Sigmoid colon (tissue), 4 donors: ENCODE measurements at regions not wholly inside any gene's neighbourhood (a gene's known extent, or its start where the extent isn't known, plus 50 kb on each side); places are given as distances from the start of the nearest gene placed in this dataset.

Experiments used
- CTCF ChIP-seq, 4 experiments: fragments of 450-650 bp in 3 of 4; fragments of 200-600 bp in 1 of 4; IDR thresholded peaks; one replicate each; pipeline ENCODE4 v1.5.1; 2016 to 2019; ENCODE audit warnings: antibody characterized with exemption in 4 of 4, mild to moderate bottlenecking in 3 of 4, moderate library complexity in 2 of 4
- EP300 ChIP-seq, 4 donors: sonication (generic); formaldehyde crosslinking; IDR thresholded peaks; one replicate each; pipeline ENCODE4 v1.6.1; 2017; ENCODE audit warnings: antibody characterized with exemption in 4 of 4
- POLR2A ChIP-seq, 2 donors: fragments of 450-650 bp; IDR thresholded peaks; one replicate each; pipeline ENCODE4 v1.6.1; 2016; ENCODE audit warnings: antibody characterized with exemption in 2 of 2, mild to moderate bottlenecking in 2 of 2, moderate library complexity in 2 of 2

- TF ChIP-seq CTCF (IDR thresholded peaks at IDR 0.05) (peak in 3 of 4 experiments; percentile 29 to 38 (median 36)), EP300 (IDR thresholded peaks at IDR 0.05) (no peak), POLR2A (IDR thresholded peaks at IDR 0.05) (no peak)
These were observed 67.1 kb downstream of the KLF4 start for GRCh38 chr9:107422189-107423185.
